Activated CD4-positive, alpha-beta T cell treated with anti-CD3 and anti-CD28 coated beads for 36 hours (primary cell): ENCODE measurements at regions not wholly inside any gene's neighbourhood (a gene's known extent, or its start where the extent isn't known, plus 50 kb on each side); places are given as distances from the start of the nearest gene placed in this dataset.
"Not testable (repeated sequence)": the region's sequence is repeated elsewhere in the genome, so short reads cannot be mapped to it uniquely, and the experiment has no call there.

ENCODE experiments used
- ATAC-seq: fragments of 200-7000 bp; cut with Tn5 transposase; one replicate; pipeline ENCODE4 v1.10.0; 2021; ENCODE audit warnings: mild to moderate bottlenecking, moderate library complexity
- CTCF ChIA-PET: fragments of 350-600 bp; sonication (Branson Sonifier 250); formaldehyde crosslinking; loops from one replicate; lab custom pipeline; 2021; ENCODE audit warnings: antibody characterized with exemption; lab: Charles Lee
- POLR2A ChIA-PET: fragments of 350-600 bp; sonication (Branson Sonifier 250); formaldehyde crosslinking; loops from one replicate; lab custom pipeline; 2021; ENCODE audit warnings: antibody characterized with exemption, inconsistent platforms; lab: Charles Lee
- DNase-seq: peaks from one replicate; pipeline ENCODE4 v3.0.0-alpha.2; 2020
- H3K27ac Mint-ChIP-seq: one replicate; pipeline ENCODE4 v1.8.0; 2021; ENCODE audit warnings: mixed read lengths
- H3K27me3 Mint-ChIP-seq: one replicate; pipeline ENCODE4 v1.8.0; 2021; ENCODE audit warnings: mixed read lengths
- H3K36me3 Mint-ChIP-seq: one replicate; pipeline ENCODE4 v1.8.0; 2021; ENCODE audit warnings: low read depth, mixed read lengths
- H3K4me1 Mint-ChIP-seq: one replicate; pipeline ENCODE4 v1.8.0; 2021; ENCODE audit warnings: mixed read lengths
- H3K4me3 Mint-ChIP-seq: one replicate; pipeline ENCODE4 v1.8.0; 2021; ENCODE audit warnings: mild to moderate bottlenecking, moderate library complexity, mixed read lengths
- H3K9me3 Mint-ChIP-seq: one replicate; pipeline ENCODE4 v1.8.0; 2021; ENCODE audit warnings: low read depth, mixed read lengths
- intact Hi-C, 2 experiments: fragments of 100-400 bp; cut with DNase I in 1 of 2; cut with micrococcal nuclease in 1 of 2; formaldehyde crosslinking; loops; one replicate each; pipeline versions ENCODE4 v1.14.2 to v1.15.1; 2022 to 2024; cut with DNase I, micrococcal nuclease

DNA sequence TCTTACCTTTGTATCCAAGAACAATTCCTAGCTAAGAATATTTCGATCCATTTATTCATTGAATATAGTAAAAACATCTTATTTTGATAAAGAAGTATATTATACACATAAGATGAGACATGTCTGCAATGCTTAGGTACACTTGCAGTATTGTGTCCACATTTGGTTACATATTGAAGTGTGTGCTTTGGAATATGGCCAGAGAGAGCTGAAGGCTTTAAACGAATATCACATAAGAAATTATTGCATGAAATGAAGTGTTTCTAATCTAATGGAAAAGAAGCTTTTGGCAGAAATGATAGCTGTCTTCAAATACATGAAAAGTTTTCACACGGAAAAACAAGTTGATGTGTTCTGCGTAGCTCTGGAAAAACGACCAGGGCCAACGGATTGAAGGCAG, 516.1 kb upstream of the ZFP42 start:
- ATAC-seq: no peak
- DNase-seq: no peak
- intact Hi-C loops: no loop called here
- CTCF ChIA-PET: interaction anchor here (0.6 kb wide), 1 partner anchor 1831 kb away, joined by 5 read pairs; no protein-coding TSS in a partner anchor
- H3K36me3 Mint-ChIP-seq: no peaks in the 10 kb centered on the region
- no peaks in the 10 kb centered on the region for H3K27me3 Mint-ChIP-seq
- no peak overlapping the region for H3K27ac Mint-ChIP-seq
- H3K9me3 Mint-ChIP-seq: peaks cover 15% of the 10 kb centered on the region
- no peaks in the 10 kb centered on the region for H3K4me1 Mint-ChIP-seq
- no peak overlapping the region for H3K4me3 Mint-ChIP-seq
- POLR2A ChIA-PET: no interaction called here

DNA sequence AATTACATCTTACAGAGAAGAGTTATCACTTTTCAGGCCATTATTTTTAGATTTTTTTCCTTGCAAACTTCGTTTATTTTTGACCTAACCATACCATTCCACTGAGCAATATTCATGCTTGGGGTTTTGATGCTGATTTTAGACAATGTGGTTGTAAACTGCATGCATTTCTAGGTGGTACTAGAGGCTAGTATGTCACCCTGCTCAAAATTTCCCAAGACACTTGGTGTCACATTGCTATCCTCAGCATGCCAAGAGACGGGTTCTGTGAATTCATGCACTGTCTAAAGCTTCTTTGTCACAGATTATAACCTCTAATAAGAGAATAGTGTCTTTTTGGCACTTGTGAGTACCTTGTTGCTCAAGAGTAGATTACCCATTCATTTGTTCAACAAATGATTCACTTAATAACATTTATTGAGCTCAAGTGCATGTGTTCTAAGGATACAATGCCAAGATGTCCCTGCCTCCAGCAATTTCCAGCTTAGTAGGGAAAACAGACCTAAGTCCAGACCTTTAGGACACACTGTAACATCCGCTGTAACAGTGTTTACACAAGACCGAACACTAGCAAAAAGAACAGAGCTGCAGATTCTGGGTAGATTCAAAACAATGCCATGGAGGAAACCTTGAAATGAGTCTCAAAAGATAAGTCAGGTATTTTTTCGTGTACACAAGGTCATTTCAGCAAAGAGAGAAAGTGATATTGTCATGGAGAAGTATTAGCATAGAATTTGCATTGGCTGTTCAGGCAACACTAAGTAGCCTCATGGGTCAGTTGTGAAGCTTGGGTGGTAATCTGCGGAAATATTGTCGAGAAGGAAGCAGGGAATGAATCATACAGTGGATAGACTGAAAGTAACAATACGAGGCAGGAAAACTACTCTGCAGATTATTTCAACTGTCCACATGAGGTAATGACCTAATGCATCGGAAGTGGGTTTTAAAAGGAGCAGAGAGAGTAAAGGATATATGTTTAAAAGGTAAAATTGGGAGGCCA, 515.1 kb upstream of the ZFP42 start:
- Mint-ChIP-seq H3K36me3 (no peaks in the 10 kb centered on the region), H3K9me3 (peaks cover 7% of the 10 kb centered on the region), H3K27me3 (no peaks in the 10 kb centered on the region), H3K4me1 (no peaks in the 10 kb centered on the region), H3K27ac (no peak overlapping the region), H3K4me3 (no peak overlapping the region)
- CTCF ChIA-PET: no interaction called here
- ATAC-seq: no peak
- POLR2A ChIA-PET: no interaction called here
- no peak for DNase-seq
- intact Hi-C loops: no loop called here

DNA sequence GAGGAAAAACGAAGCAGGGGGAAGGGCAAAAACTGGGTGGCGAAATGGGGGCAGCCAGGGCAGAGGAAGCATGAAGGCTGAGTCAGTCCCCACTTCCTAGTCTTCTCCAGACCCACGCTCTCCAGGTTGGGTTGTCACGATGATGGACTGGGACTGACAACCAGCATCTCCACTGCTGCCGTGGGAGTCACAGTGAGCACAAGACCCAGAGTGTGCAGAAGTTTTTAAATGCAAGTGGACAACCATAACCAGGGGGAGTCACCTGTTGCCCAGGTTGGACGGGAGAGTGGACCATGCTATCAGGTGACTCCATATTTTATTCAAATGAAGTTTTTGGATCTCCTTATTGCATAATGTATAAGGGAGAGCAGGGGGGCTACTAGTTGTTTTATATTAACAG, 511.4 kb upstream of the ZFP42 start:
- H3K9me3 Mint-ChIP-seq: peaks cover 15% of the 10 kb centered on the region
- no peaks in the 10 kb centered on the region for H3K4me1 Mint-ChIP-seq
- no peaks in the 10 kb centered on the region for H3K27me3 Mint-ChIP-seq
- POLR2A ChIA-PET: no interaction called here
- H3K4me3 Mint-ChIP-seq: no peak overlapping the region
- CTCF ChIA-PET: no interaction called here
- ATAC-seq (no peak), DNase-seq (no peak)
- H3K27ac Mint-ChIP-seq: no peak overlapping the region
- intact Hi-C loops: no loop called here
- H3K36me3 Mint-ChIP-seq: no peaks in the 10 kb centered on the region

DNA sequence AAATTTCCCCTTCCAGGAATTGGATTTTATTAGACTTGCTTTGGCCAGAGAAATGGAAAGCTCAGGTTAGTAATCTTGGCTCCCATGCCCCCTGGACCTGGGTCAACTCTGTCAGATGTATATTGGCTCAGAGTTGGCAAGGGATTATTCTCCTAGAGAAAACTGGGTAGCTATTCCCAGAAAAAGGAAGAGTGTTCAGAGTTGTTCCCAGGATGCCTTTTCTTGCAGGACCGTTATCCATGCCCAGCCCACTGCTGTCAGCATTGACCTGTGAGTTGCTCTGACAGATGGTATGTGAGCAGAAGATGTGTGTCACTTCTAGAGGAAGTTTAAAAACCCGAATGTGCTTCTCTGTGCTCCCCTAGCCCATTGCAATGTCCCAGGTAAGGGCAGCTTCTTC, 509.9 kb upstream of the ZFP42 start:
- Mint-ChIP-seq H3K36me3 (no peaks in the 10 kb centered on the region), H3K27ac (no peak overlapping the region)
- intact Hi-C loops: no loop called here

DNA sequence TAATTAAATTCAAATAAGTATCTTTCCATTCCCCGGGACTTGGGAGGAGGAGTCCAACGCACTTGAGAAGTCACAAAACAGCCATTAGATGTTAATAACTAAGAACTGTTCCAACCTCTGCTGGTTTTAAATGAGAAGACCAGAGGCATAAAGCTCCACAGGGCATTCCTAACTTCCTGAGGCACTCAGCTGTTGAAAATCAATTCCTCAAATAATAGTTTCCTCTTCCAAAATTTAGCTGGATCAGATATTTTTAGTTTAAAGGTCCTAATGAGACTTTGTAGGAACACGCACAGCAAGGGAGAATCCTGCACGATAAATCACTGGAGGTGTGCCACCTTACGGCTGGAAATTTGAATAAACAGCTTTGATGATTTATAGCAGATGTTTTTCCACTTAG, 504.3 kb upstream of the ZFP42 start:
- ChIA-PET CTCF (no interaction called here), POLR2A (no interaction called here)
- no peak for ATAC-seq
- no peak overlapping the region for H3K27ac Mint-ChIP-seq
- no peaks in the 10 kb centered on the region for H3K4me1 Mint-ChIP-seq
- no peaks in the 10 kb centered on the region for H3K36me3 Mint-ChIP-seq
- DNase-seq: no peak
- no peak overlapping the region for H3K4me3 Mint-ChIP-seq
- intact Hi-C loops: no loop called here
- no peaks in the 10 kb centered on the region for H3K27me3 Mint-ChIP-seq
- H3K9me3 Mint-ChIP-seq: peaks cover 14% of the 10 kb centered on the region

More for the DNA sequence above, 509.9 kb upstream of the ZFP42 start:
- Mint-ChIP-seq H3K9me3 (peaks cover 15% of the 10 kb centered on the region), H3K4me3 (no peak overlapping the region), H3K4me1 (no peaks in the 10 kb centered on the region), H3K27me3 (no peaks in the 10 kb centered on the region)
- CTCF ChIA-PET: no interaction called here
- DNase-seq (no peak), ATAC-seq (no peak)
- POLR2A ChIA-PET: no interaction called here

DNA sequence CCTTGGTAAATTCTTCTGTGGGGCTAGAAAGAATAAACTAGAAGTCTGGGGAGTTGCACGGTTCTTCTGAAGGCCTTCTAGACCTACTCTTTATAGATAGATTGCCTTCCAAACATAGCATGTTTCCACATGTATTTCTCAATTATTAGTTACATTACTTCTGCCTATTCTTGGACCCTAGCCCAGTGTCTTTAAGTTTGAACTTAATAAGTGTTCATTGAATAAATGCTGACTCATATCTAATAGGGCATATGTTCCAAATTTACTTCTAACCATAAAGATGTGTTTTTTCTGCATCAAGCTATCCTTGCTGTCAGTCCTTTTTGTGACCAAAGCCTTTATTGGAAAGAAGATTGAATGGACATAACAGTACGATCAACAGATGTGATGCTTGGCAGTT, 503.6 kb upstream of the ZFP42 start:
- no peak overlapping the region for H3K4me3 Mint-ChIP-seq
- H3K4me1 Mint-ChIP-seq: no peaks in the 10 kb centered on the region
- no peaks in the 10 kb centered on the region for H3K27me3 Mint-ChIP-seq
- ATAC-seq: no peak
- no peak overlapping the region for H3K27ac Mint-ChIP-seq
- intact Hi-C loops: no loop called here
- CTCF ChIA-PET: no interaction called here
- H3K36me3 Mint-ChIP-seq: no peaks in the 10 kb centered on the region
- POLR2A ChIA-PET: no interaction called here
- DNase-seq: no peak
- H3K9me3 Mint-ChIP-seq: peaks cover 11% of the 10 kb centered on the region

DNA sequence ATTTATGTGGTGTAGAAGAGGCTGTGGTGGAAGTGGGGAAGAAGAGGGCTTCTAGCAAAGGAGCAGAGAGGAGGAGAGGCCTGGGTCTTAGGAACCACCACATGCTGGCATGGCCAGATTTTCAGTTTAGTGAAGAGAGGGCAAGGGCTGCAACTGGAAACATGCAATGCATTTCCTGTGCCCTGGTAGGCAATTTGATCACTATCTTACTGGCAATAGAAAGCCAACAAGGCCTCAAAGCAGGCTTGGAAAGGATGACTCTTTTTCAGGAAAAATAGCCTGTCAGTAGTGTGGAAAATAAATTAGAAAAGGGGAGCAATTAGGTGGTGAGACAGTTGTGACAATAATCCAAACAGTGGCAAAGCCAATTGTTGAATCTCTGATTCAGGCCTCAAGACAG, 501.9 kb upstream of the ZFP42 start:
- no peak for DNase-seq
- no peak for ATAC-seq
- Mint-ChIP-seq H3K4me3 (no peak overlapping the region), H3K27me3 (no peaks in the 10 kb centered on the region), H3K27ac (no peak overlapping the region), H3K36me3 (no peaks in the 10 kb centered on the region), H3K4me1 (no peaks in the 10 kb centered on the region), H3K9me3 (peaks cover 11% of the 10 kb centered on the region)
- intact Hi-C loops: no loop called here
- POLR2A ChIA-PET: no interaction called here
- CTCF ChIA-PET: no interaction called here

DNA sequence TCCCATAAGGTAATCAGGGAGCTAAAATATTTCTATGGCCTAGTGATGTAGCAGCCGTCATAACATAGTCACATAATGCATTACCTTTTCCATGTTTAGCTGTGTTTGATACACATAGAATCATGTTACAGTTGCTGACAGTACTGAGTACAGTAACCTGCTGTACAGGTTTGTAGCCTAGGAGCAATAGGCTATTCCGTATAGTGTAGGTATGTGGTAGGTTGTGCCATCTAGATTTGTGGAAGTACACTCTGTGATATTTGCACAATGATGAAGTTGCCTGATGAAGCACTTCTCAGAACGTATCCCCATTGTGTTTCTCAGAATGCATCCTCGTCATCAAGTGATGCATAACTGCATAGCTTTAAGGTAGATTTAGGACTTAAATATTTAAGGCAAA, 495.6 kb upstream of the ZFP42 start:
- no peak for ATAC-seq
- no peak overlapping the region for H3K27ac Mint-ChIP-seq

DNA sequence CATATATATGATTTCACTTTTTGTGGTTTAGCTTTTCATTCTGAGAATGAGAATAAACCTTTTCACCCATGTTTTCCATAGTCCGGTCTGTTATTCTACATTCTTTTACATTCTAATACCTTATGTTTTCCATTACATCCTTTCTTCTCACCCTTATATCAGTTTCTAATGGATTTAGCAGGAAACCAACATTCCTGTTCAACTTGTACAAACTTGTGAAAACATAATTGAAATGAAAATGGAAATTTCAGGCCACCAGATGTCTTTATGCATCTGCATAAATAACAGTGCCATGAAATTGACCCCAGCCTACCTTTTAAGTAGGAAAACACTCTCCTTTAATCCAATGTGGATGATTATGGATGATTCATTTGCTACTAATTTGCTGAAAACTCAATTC, 494.8 kb upstream of the ZFP42 start:
- intact Hi-C loops: no loop called here
- no peak overlapping the region for H3K4me3 Mint-ChIP-seq
- H3K36me3 Mint-ChIP-seq: no peaks in the 10 kb centered on the region
- ATAC-seq (no peak), DNase-seq (no peak)
- H3K9me3 Mint-ChIP-seq: peaks cover 6% of the 10 kb centered on the region
- no peaks in the 10 kb centered on the region for H3K4me1 Mint-ChIP-seq
- H3K27me3 Mint-ChIP-seq: no peaks in the 10 kb centered on the region
- ChIA-PET CTCF (no interaction called here), POLR2A (no interaction called here)
- no peak overlapping the region for H3K27ac Mint-ChIP-seq

More for the DNA sequence above, 495.6 kb upstream of the ZFP42 start:
- POLR2A ChIA-PET: no interaction called here
- DNase-seq: no peak
- Mint-ChIP-seq H3K4me3 (no peak overlapping the region), H3K27me3 (no peaks in the 10 kb centered on the region), H3K9me3 (peaks cover 6% of the 10 kb centered on the region), H3K4me1 (no peaks in the 10 kb centered on the region), H3K36me3 (no peaks in the 10 kb centered on the region)
- CTCF ChIA-PET: no interaction called here
- intact Hi-C loops: no loop called here

DNA sequence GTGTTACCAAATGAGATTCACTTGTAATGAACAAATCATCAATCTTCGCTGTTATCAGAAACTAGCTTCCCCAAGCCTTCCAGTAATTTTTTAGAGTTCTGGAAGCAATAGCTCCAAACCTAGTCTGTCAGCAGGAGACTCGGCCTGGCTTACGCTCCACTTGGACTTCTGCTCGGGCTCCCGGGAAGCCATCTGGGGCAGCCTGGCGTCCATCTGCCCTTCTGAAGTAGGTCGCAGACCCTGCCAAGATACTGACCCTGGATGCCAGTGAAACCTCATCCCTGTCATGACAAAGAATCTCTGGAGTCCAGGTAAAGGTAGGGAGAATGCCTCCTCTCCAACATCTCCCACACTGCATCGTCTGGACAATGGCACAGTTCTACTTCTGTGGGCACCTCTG, 493.8 kb upstream of the ZFP42 start:
- Mint-ChIP-seq H3K4me1 (no peaks in the 10 kb centered on the region), H3K36me3 (no peaks in the 10 kb centered on the region), H3K4me3 (no peak overlapping the region), H3K9me3 (peaks cover 7% of the 10 kb centered on the region), H3K27ac (no peak overlapping the region), H3K27me3 (no peaks in the 10 kb centered on the region)
- ChIA-PET CTCF (no interaction called here), POLR2A (no interaction called here)
- DNase-seq: no peak
- intact Hi-C loops: no loop called here
- no peak for ATAC-seq

DNA sequence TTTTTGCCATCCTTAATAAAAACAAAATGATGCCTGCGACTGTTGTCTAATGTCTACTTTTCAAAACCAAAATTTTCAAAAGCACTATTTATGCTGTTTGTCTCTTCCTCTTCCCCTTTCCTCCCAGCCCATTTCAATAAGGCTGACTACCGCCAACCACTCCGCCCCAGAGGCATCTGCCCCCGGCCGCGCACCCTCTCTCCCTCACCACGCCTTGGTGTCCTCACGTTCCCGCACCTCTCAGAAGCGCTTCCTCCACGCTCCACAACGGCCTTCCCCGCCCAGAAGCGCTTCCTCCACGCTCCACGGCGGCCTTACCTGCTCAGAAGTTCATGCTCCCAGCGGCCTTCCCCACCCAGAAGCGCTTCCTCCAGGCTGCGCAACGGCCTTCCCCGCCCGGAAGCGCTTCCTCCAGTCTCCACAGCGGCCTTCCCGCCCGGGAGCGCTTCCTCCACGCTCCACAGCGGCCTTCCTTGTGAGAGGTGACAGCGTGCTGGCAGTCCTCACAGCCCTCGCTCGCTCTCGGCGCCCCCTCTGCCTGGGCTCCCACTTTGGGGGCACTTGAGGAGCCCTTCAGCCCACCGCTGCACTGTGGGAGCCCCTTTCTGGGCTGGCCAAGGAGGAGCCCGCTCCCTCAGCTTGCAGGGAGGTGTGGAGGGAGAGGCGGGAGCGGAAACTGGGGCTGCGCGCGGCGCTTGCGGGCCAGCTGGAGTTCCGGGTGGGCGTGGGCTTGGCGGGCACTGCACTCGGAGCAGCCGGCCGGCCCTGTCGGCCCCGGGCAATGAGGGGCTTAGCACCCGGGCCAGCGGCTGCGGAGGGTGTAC, 490.4 kb upstream of the ZFP42 start:
- CTCF ChIA-PET: no interaction called here
- H3K36me3 Mint-ChIP-seq: no peaks in the 10 kb centered on the region
- no peak overlapping the region for H3K27ac Mint-ChIP-seq
- ATAC-seq: no peak
- no peak for DNase-seq
- H3K27me3 Mint-ChIP-seq: no peaks in the 10 kb centered on the region
- H3K4me1 Mint-ChIP-seq: no peaks in the 10 kb centered on the region
- intact Hi-C loops: no loop called here
- peaks cover 5% of the 10 kb centered on the region for H3K9me3 Mint-ChIP-seq
- POLR2A ChIA-PET: no interaction called here
- no peak overlapping the region for H3K4me3 Mint-ChIP-seq

DNA sequence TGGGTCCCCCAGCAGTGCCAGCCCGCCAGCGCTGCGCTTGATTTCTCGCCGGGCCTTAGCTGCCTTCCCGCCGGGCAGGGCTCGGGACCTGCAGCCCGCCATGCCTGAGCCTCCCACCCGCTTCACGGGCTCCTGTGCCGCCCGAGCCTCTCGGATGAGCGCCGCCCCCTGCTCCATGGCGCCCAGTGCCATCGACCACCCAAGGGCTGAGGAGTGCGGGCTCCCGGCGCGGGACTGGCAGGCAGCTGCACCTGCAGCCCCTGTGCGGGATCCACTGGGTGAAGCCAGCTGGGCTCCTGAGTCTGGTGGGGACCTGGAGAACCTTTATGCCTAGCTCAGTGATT, 489.8 kb upstream of the ZFP42 start:
- H3K4me3 Mint-ChIP-seq, H3K36me3 Mint-ChIP-seq, H3K27ac Mint-ChIP-seq, POLR2A ChIA-PET, ATAC-seq, H3K4me1 Mint-ChIP-seq, CTCF ChIA-PET, H3K27me3 Mint-ChIP-seq, DNase-seq, H3K9me3 Mint-ChIP-seq, intact Hi-C loops: not testable (repeated sequence)
